CD4-positive, alpha-beta T cell treated with Interleukin-4 for 4 hours (primary cell): ENCODE measurements at regions not wholly inside any gene's neighbourhood (a gene's known extent, or its start where the extent isn't known, plus 50 kb on each side); places are given as distances from the start of the nearest gene placed in this dataset.
"Not testable (repeated sequence)": the region's sequence is repeated elsewhere in the genome, so short reads cannot be mapped to it uniquely, and the experiment has no call there.

Source experiments
- DNase-seq: peaks from one replicate; pipeline ENCODE4 v3.0.0-alpha.2; 2020

- DNase-seq: peak; percentile 16
Observed at GRCh38 chr12:74689071-74689655, 151.5 kb downstream of the ATXN7L3B start.

DNA sequence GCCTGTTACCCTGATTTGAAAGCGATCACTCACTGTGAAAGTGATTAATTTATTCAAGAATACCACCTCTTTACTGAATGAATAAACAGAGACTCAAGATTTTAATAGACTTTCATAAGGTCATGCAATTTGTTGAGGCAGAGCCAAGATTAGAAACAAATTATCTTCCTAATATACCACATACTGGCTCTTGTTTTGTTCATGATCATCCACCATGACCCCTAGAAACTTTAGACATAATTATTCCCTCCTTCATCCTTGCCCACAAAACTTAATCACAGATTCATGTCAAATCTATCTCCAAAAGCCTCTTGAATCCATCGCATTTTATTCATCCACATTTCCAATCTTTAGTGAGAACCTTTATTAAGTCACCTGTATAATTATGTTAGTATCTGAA lies 152.3 kb downstream of the ATXN7L3B start:
- no peak for DNase-seq

GRCh38 chr12:74719447-74719846 lies 181.8 kb downstream of the ATXN7L3B start:
- DNase-seq: no peak

DNA sequence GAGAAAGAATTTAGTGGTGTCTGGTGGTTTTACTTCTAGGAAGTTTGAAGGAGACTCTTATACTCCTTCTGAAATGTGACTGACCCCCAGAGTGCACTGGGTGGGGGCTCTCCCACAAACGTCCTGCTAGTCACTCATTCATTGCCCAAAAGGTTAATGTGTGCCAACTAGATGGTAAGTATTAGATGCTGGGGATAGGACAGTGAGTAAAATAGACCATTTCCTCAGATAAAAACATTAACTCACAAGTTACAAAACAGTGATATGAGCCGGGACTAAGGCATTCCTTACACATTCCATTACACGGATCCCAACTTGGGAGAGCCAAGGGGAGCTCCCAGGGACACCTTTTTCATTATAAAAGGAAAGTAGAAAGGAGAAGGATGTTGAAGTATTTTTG lies 185.1 kb downstream of the ATXN7L3B start:
- DNase-seq: no peak

DNA sequence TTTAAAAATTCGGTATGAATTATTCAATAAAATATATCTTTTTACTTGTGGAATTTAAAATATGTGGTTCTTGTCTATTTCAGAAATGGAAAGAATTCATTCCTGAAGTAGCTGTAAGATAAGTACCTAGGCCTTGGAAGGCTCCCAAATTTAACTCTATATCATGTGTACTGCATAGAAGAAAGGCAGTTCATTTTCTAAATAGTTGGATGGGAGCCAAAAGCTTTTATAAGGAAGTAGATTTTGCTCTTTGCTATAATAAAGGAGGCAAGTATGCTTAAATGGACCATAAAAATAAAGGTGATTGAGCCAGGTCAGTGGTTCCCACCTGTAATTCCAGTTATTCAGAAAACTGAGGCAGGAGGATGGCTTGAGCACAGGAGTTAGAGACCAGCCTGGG lies 187.5 kb downstream of the ATXN7L3B start:
- no peak for DNase-seq

GRCh38 chr12:74728006-74728405 lies 190.4 kb downstream of the ATXN7L3B start:
- no peak for DNase-seq

DNA sequence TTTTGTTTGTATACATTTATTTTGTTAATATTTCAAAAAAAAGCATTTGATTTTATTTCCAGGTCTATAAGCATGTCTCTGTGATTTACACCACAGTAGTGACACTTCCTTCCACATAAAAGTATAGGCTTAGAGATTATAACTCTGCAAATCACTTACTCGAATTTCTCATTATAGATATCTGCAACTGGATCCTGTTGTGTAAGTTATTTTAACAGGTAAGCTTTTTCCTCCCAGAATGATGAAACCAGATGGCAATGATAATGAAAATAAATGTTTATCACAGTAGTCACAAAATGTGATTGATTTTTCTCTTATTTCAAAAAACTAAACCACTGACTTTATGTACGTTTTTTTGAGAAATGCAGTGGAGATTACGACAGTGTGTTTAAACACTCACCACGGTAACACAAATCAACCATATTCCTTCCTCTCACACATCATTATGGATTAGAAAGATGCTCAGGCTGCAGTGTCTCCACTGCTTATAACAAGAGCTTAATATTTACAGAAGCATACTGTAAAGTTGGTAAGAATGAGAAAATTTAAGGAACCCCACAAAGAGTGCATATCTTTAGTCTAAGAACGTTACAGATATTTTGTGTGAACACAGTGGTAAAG lies 194.6 kb downstream of the ATXN7L3B start:
- DNase-seq: no peak

GRCh38 chr12:74732826-74733225 lies 195.2 kb downstream of the ATXN7L3B start:
- no peak for DNase-seq

- DNase-seq: no peak
Observed at GRCh38 chr12:74741112-74741511, 203.5 kb downstream of the ATXN7L3B start.

DNA sequence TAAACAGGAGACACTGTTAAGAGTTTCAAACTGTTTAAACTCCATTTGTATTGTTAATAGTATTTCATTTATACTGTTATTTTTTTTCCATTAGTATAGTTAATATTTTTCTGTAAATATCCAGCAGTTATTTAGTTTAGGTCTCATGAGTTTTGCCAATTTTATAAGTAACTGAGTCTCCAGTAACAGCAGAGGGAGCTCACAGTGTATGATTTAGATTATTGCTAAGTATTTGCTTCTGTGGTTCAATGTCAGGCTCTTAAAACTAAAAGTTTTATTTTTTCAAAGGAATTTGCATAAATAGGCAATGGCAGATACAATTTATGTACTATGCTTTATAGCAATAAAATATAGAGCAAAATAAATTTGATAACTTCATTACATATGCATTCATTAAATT lies 209.7 kb downstream of the ATXN7L3B start:
- DNase-seq: no peak

DNA sequence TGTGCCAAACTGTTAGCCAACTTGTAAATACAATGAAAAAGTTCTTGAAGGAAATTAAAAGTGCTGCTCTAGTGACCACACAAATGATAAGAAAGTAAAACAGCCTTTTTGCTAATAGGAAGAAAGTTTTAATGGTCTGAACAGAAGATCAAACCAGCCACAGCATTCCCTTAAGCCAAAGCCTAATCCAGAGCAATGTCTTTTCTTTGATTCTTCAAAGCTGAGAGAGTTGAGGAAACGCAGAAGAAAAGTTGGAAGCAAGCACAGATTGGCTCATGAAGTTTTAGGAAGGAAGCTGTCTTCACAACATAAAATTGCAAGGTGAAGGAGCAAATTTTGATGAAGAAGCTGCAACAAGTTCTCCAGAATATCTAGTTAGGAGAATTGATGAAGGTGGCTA lies 213.8 kb downstream of the ATXN7L3B start:
- no peak for DNase-seq

DNA sequence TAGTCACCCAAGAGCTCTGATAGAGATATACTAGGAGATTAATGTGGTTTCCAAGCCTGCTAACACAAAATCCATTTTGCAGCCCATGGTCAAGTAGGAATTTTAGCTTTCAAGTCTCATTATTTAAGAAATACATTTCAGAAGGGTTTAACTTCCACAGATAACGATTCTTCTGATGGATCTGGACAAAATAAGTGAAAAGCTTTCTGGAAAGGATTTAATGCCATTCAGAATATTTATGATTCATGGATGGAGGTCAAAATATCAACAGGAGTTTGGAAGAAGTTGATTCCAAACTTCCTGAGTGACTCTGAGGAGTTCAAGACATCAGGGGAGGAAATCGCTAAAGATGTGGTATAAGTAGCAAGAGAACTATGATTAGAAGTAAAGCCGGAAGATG lies 214.6 kb downstream of the ATXN7L3B start:
- DNase-seq: no peak

DNA sequence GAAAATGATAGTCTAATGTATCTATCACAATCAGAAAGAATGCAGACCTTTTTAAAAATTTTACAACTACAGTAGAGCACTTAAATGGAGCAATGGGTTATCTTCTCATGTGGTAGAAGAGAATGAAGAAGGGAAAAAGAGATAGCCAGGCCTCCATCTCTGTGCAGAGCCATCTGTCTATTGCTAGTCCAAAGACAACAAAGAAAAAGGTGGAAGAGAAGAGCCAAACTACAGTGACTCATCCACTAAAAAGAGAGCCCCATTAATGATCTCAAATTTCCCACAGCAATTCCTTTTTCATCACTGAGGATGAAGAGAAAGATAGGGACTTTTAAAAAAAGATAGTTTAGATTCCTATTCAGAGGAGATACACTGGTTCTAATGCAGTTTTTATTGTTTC lies 232.9 kb downstream of the ATXN7L3B start:
- DNase-seq: no peak

DNA sequence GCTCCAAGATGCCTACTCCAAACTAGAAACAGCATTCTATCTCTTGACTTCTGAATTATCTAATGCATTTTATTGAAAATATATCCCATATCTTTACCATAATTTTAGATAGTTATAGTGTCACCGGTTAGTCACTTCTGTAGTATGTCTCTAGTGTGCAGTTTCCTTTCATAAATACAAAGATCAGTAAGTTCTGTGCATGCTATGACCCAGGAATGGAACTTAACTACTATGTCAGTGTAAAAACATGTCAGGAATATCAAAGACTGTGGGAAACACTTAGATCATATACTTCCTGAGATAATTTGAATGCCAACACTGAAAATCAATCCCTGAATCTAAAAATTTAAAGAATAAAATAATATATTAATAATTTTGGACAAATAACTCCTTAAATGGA lies 237.6 kb downstream of the ATXN7L3B start:
- DNase-seq: no peak

- DNase-seq: no peak
Observed at GRCh38 chr12:74776378-74776777, 238.7 kb downstream of the ATXN7L3B start.

- DNase-seq: no peak
Observed at GRCh38 chr12:74780182-74780849, 242.7 kb downstream of the ATXN7L3B start.

DNA sequence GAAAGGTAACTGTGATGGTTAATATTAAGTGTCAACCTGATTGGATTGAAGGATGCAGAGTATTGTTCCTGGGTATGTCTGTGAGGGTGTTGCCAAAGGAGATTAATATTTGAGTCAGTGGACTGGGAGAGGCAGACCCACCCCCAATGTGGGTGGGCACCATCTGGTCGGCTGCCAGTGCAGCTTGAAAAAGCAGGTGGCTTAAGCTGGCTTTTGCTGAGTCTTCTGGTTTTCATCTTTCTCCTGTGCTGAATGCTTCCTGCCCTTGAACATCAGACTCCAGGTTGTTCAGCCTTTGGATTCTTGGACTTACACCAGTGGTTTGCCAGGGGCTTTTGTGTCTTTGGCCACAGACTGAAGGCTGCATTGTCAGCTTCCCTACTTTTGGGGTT lies 243.2 kb downstream of the ATXN7L3B start:
- DNase-seq: not testable (repeated sequence)

DNA sequence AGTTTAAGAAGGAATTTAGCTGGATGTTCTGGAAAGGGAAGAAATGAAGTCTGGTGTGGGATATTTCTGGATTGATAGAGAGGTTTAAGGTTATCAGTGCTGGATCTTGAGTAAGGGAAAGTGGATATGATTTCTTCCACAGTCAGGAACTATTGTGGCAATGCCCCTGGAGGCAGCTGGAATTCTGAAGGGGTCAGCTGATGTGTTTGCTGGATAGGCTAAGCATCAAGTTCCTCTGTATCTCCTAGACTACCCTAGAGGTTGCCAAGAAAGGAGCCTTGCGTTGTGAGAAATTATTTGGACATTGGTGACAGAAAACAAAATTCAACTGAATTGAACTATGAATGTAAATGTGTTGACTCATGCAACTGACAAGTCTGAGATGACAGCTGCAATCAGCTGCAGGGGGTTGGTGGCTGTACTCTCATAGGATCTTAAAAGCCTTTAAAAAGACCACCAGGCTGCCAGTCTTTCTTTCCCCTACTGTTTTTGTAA lies 244.4 kb downstream of the ATXN7L3B start:
- DNase-seq: no peak

GRCh38 chr12:74790931-74791330 lies 253.3 kb downstream of the ATXN7L3B start:
- no peak for DNase-seq

- DNase-seq: no peak
Observed at GRCh38 chr12:74791365-74791764, 253.7 kb downstream of the ATXN7L3B start.

DNA sequence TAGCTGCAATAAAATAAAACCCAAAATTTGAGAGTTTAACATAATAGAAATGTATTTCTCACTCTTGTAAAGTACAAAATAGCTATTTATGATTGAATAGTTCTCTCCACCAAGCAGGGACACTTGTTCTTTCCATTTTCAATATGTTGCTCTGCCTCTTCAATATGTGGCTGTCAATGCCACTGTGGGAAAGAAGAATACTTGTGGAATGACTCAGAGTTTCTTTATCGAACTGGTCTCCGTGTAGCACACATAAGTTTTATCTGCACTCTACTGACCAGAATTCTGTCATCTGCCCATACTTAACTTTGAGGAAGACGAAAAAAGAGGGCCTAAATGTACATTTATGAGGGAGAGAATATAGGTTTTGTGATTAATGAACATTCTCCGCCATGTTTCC lies 256.9 kb downstream of the ATXN7L3B start:
- DNase-seq: no peak

- DNase-seq: no peak
Observed at GRCh38 chr12:74801625-74802024, 264.0 kb downstream of the ATXN7L3B start.

- no peak for DNase-seq
Observed at GRCh38 chr12:74816398-74817175, 279.0 kb downstream of the ATXN7L3B start.

- DNase-seq: no peak
Observed at GRCh38 chr12:74817499-74817898, 279.9 kb downstream of the ATXN7L3B start.
